Gastroesophageal sphincter (tissue), 4 donors: ENCODE measurements at regions not wholly inside any gene's neighbourhood (a gene's known extent, or its start where the extent isn't known, plus 50 kb on each side); places are given as distances from the start of the nearest gene placed in this dataset.

Experiments used
- ATAC-seq: fragments of 150-250 bp; one replicate; pipeline ENCODE4 v1.9.1; 2016; ENCODE audit warnings: mild to moderate bottlenecking, moderate library complexity
- H3K27ac ChIP-seq, 4 donors: fragments of 200-600 bp; sonication (generic) in 3 of 4; 1 replicate in 3 of 4; 2 replicates in 1 of 4; pipeline ENCODE4 v1.5.1; 2016 to 2019
- H3K27me3 ChIP-seq: fragments of 200-600 bp; sonication (generic); one replicate; pipeline ENCODE4 v1.5.1; 2019
- H3K36me3 ChIP-seq, 2 donors: fragments of 200-600 bp; sonication (generic); one replicate each; pipeline ENCODE4 v1.5.1; 2019; ENCODE audit warnings: control low read depth in 1 of 2
- H3K4me1 ChIP-seq, 3 donors: fragments of 200-600 bp; sonication (generic); 1 replicate in 2 of 3; 2 replicates in 1 of 3; pipeline ENCODE4 v1.5.1; 2016 to 2019; ENCODE audit warnings: control low read depth in 2 of 3
- H3K4me3 ChIP-seq, 2 donors: fragments of 200-600 bp; sonication (generic); one replicate each; pipeline ENCODE4 v1.5.1; 2019; ENCODE audit warnings: mild to moderate bottlenecking in 1 of 2, moderate library complexity in 1 of 2
- H3K9me3 ChIP-seq, 3 donors: fragments of 200-600 bp; sonication (generic); one replicate each; pipeline ENCODE4 v1.5.1; 2017 to 2019; ENCODE audit warnings: control low read depth in 2 of 3
- EP300 ChIP-seq: sonication (generic); formaldehyde crosslinking; IDR thresholded peaks from one replicate; pipeline ENCODE4 v1.6.1; 2017; ENCODE audit warnings: antibody characterized with exemption, mild to moderate bottlenecking
- POLR2A ChIP-seq, 2 donors: fragments of 450-650 bp; IDR thresholded peaks; one replicate each; pipeline ENCODE4 v1.6.1; 2017; ENCODE audit warnings: antibody characterized with exemption in 2 of 2, mild to moderate bottlenecking in 2 of 2, moderate library complexity in 1 of 2
- POLR2AphosphoS5 ChIP-seq: sonication (generic); formaldehyde crosslinking; IDR thresholded peaks from one replicate; pipeline ENCODE4 v1.6.1; 2017; ENCODE audit warnings: antibody characterized with exemption
- WGBS, 2 donors: methylation state at CpG; one replicate each; pipeline ENCODE4 v1.1.5; 2018; ENCODE audit warnings: low coverage in 1 of 2; 5-methylcytosine and 5-hydroxymethylcytosine counted together
- TF ChIP-seq, protein P1 (sequence below), 4 experiments: fragments of 200-600 bp in 2 of 4; fragments of 450-650 bp in 2 of 4; sonication (generic) in 1 of 4; IDR thresholded peaks; one replicate each; pipeline ENCODE4 v1.5.1; 2017 to 2019; ENCODE audit warnings: antibody characterized with exemption in 4 of 4, mild to moderate bottlenecking in 2 of 4, moderate library complexity in 2 of 4

DNA sequence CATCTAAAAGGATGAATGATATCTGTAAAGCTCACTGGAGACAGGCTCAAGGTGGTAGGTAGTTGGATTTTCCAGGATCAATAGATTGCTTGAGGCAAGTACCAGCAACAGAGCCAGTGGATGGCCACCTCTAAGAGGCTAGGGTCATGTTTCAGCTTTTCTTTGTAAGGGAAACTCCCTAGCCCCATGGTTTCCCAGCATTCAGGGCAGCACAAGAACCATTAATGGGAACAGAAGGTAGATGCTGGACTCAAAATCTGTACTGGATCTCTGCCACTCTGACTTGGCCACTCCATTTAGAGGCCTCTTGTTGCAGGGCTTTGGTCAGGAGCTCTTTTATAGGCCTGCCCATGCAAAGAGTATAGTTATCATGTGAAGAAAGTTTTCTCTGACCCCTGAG lies 76.1 kb upstream of the DYRK2 start:
- Histone ChIP-seq H3K4me3 (no peak overlapping the region), H3K9me3 (no peaks in the 10 kb centered on the region), H3K27me3 (no peaks in the 10 kb centered on the region), H3K36me3 (no peaks in the 10 kb centered on the region), H3K27ac (no peak overlapping the region), H3K4me1 (no peaks in the 10 kb centered on the region)
- no peak for ATAC-seq
- TF ChIP-seq, protein P1, sequence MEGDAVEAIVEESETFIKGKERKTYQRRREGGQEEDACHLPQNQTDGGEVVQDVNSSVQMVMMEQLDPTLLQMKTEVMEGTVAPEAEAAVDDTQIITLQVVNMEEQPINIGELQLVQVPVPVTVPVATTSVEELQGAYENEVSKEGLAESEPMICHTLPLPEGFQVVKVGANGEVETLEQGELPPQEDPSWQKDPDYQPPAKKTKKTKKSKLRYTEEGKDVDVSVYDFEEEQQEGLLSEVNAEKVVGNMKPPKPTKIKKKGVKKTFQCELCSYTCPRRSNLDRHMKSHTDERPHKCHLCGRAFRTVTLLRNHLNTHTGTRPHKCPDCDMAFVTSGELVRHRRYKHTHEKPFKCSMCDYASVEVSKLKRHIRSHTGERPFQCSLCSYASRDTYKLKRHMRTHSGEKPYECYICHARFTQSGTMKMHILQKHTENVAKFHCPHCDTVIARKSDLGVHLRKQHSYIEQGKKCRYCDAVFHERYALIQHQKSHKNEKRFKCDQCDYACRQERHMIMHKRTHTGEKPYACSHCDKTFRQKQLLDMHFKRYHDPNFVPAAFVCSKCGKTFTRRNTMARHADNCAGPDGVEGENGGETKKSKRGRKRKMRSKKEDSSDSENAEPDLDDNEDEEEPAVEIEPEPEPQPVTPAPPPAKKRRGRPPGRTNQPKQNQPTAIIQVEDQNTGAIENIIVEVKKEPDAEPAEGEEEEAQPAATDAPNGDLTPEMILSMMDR (IDR thresholded peaks at IDR 0.05): no peak
- TF ChIP-seq POLR2AphosphoS5 (no peak), POLR2A (IDR thresholded peaks at IDR 0.05) (no peak), EP300 (no peak)

GRCh38 chr12:67573566-67573965 lies 75.0 kb upstream of the DYRK2 start:
- TF ChIP-seq POLR2AphosphoS5 (no peak), POLR2A (IDR thresholded peaks at IDR 0.05) (no peak)
- TF ChIP-seq, protein P1 (IDR thresholded peaks at IDR 0.05): no peak
- WGBS, 2 donors: 41 to 53% methylated on average over 3 to 4 of the region's 4 CpGs
- no peak overlapping the region for H3K27ac ChIP-seq
- no peak overlapping the region for H3K4me3 ChIP-seq
- no peaks in the 10 kb centered on the region for H3K9me3 ChIP-seq
- no peaks in the 10 kb centered on the region for H3K27me3 ChIP-seq
- no peaks in the 10 kb centered on the region for H3K4me1 ChIP-seq
- H3K36me3 ChIP-seq: no peaks in the 10 kb centered on the region
- no peak for ATAC-seq

DNA sequence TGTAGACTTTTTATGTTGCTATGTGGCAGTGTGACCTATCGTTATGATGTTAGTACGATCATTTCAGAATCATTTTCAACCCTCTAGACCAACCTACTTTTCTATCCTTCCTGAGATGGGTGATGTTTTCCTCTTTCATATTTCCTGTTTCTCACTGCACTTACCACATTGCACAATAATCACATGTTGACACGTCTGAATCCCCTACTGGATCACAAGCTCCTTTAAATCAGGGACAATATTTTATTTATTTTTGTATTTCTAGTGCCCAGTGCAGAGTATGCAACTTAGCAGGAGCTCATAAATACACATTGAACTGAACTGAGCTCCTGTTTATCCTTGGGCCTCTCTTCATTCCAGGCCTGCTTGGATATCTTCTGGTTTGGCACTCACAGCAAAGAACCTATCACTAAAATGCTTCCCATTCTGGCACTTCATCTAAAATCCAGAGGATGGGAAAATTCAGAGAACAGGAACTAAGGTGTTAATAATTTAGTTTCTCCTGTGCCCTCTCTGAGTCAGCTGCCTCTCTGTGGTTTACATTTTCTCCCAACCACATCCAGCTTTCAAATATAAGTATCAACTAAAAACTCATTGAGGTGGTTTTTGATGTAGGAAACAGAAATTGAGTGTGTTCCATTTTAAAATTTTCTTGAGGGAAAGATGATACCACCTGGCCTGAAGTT lies 69.4 kb upstream of the DYRK2 start:
- H3K4me1 ChIP-seq: no peaks in the 10 kb centered on the region
- no peaks in the 10 kb centered on the region for H3K27me3 ChIP-seq
- H3K36me3 ChIP-seq: no peaks in the 10 kb centered on the region
- no peak overlapping the region for H3K27ac ChIP-seq
- ATAC-seq: no peak
- 80 to 97% methylated on average over 3 of the region's 3 CpGs for WGBS, 2 donors
- no peaks in the 10 kb centered on the region for H3K9me3 ChIP-seq
- TF ChIP-seq POLR2A (IDR thresholded peaks at IDR 0.05) (no peak), POLR2AphosphoS5 (no peak), EP300 (no peak)
- TF ChIP-seq, protein P1 (IDR thresholded peaks at IDR 0.05): no peak
- H3K4me3 ChIP-seq: no peak overlapping the region

- Histone ChIP-seq H3K4me1 (no peaks in the 10 kb centered on the region), H3K27me3 (no peaks in the 10 kb centered on the region), H3K27ac (no peak overlapping the region), H3K36me3 (no peaks in the 10 kb centered on the region), H3K4me3 (no peak overlapping the region), H3K9me3 (no peaks in the 10 kb centered on the region)
- ATAC-seq: no peak
- 90 to 100% methylated on average over 1 of the region's 1 CpG for WGBS, 2 donors
- TF ChIP-seq, protein P1 (IDR thresholded peaks at IDR 0.05): no peak
- TF ChIP-seq POLR2A (IDR thresholded peaks at IDR 0.05) (no peak), EP300 (no peak)
Measured at GRCh38 chr12:67579662-67580003, 68.9 kb upstream of the DYRK2 start.

- Histone ChIP-seq H3K4me3 (no peak overlapping the region), H3K27me3 (no peaks in the 10 kb centered on the region), H3K27ac (no peak overlapping the region), H3K9me3 (no peaks in the 10 kb centered on the region), H3K36me3 (no peaks in the 10 kb centered on the region), H3K4me1 (no peaks in the 10 kb centered on the region)
- TF ChIP-seq POLR2A (IDR thresholded peaks at IDR 0.05) (no peak), POLR2AphosphoS5 (no peak), EP300 (no peak)
- TF ChIP-seq, protein P1 (IDR thresholded peaks at IDR 0.05): no peak
- no peak for ATAC-seq
- WGBS, 2 donors: 69 to 79% methylated on average over 3 of the region's 3 CpGs
Measured at GRCh38 chr12:67582238-67582834, 66.2 kb upstream of the DYRK2 start.
